Thymus (tissue), 11 donors: ENCODE measurements at regions not wholly inside any gene's neighbourhood (a gene's known extent, or its start where the extent isn't known, plus 50 kb on each side); places are given as distances from the start of the nearest gene placed in this dataset.
A peak's percentile ranks its signal among the peaks of the same experiment; 100 is the strongest.

ENCODE experiments used
- DNase-seq, 9 donors: peaks; one replicate each; pipeline ENCODE4 v3.0.0-alpha.2; 2013; ENCODE audit warnings: low spot score in 9 of 9, low read depth in 6 of 9, missing footprints in 1 of 9
- H3K27ac ChIP-seq, 2 donors: one replicate each; pipeline ENCODE4 v1.5.1; 2013; ENCODE audit warnings: control low read depth in 1 of 2, low read depth in 1 of 2, low read length in 1 of 2, mild to moderate bottlenecking in 1 of 2, moderate library complexity in 1 of 2
- H3K27me3 ChIP-seq, 2 donors: one replicate each; pipeline ENCODE4 v1.5.1; 2013; ENCODE audit warnings: low read length in 1 of 2; ENCODE audit not compliant: control insufficient read depth in 2 of 2, insufficient read depth in 1 of 2
- H3K36me3 ChIP-seq, 2 donors: one replicate each; pipeline ENCODE4 v1.5.1; 2013; ENCODE audit warnings: low read length in 1 of 2, mild to moderate bottlenecking in 1 of 2, moderate library complexity in 1 of 2; ENCODE audit not compliant: control insufficient read depth in 2 of 2, insufficient read depth in 2 of 2
- H3K4me1 ChIP-seq, 2 donors: one replicate each; pipeline ENCODE4 v1.5.1; 2013; ENCODE audit warnings: low read length in 2 of 2; ENCODE audit not compliant: control insufficient read depth in 2 of 2, insufficient read depth in 2 of 2
- H3K4me3 ChIP-seq, 2 donors: one replicate each; pipeline ENCODE4 v1.5.1; 2013; ENCODE audit warnings: low read length in 2 of 2, control low read depth in 1 of 2, mild to moderate bottlenecking in 1 of 2
- H3K9me3 ChIP-seq, 2 donors: one replicate each; pipeline ENCODE4 v1.5.1; 2013; ENCODE audit warnings: low read length in 1 of 2, mild to moderate bottlenecking in 1 of 2; ENCODE audit not compliant: control insufficient read depth in 2 of 2, insufficient read depth in 1 of 2
- WGBS: extraction: QIAGEN DNeasy Blood & Tissue Kit; methylation state at CpG from one replicate; pipeline ENCODE4 v1.1.7; 2013; 5-methylcytosine and 5-hydroxymethylcytosine counted together
- donor health status: healthy.

DNA sequence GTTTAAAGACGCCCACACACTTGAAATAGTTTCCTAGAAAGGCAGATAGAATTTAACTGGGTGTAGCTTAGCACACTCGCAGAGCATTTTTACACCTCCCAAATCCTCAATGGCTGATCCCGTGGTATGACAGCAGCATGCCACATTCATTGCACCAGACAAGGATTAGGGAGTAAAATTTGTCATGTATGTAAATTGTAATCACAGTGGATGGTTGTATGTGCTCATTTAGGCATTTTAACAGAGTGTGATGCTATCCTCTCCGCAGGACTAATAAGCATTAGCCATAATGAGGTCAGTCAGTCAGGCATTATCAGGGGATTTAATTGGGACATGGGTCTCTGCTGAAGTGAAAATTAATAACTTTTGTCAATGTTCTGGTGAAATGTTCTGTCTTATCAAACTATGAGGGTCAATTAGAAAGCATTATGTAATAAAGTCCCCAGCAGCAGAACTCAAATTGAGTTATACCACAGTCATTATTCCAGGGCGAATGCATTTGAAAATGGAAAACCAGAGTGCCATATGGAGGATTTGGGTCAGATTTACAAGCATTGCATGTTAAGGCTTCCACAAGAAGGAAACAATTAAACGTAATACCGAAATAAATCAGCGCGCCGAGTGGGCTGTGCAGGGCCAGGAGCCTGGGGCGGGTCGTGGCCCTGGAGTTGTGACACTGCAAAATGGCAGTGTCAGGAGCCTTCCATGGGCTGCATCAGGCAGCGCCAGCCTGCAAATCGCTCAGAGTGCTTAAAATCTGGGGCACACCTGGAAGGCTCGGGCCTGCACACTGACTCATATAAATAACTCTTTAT lies 602.2 kb downstream of the BNC2 start:
- Histone ChIP-seq H3K27ac (no peak overlapping the region), H3K27me3 (no peaks in the 10 kb centered on the region), H3K4me3 (no peak overlapping the region), H3K9me3 (peaks cover 0 to 3% of the 10 kb centered on the region in 2 donors), H3K36me3 (no peaks in the 10 kb centered on the region), H3K4me1 (peaks cover 0 to 7% of the 10 kb centered on the region in 2 donors)
- 96% methylated on average over 15 of the region's 15 CpGs for WGBS
- no peak for DNase-seq

- DNase-seq: no peak
- Histone ChIP-seq H3K27ac (no peak overlapping the region), H3K27me3 (no peaks in the 10 kb centered on the region), H3K4me1 (peaks cover 0 to 7% of the 10 kb centered on the region in 2 donors), H3K9me3 (no peaks in the 10 kb centered on the region), H3K4me3 (no peak overlapping the region), H3K36me3 (no peaks in the 10 kb centered on the region)
- 87% methylated on average over 9 of the region's 9 CpGs for WGBS
Measured at GRCh38 chr9:16271967-16272366, 598.5 kb downstream of the BNC2 start.

DNA sequence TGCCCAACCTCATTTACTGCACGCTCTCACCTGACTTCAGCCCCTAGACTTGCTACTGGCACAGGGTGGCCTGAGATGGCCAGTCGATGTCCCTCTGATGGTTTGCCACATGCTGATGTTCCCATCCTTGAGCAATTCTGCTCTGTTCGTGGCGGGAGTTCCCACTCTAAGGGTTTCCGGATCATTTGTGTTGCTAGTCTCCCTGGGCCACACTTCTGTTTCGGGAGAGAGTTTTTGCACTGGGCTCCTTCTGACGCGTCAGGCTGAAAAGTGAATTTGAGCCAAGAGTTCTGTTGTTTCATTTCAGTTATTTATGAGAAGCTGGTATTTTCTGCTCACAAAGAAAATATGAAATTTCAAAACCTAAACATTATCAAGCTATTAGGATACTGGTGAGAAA lies 597.7 kb downstream of the BNC2 start:
- 98% methylated on average over 8 of the region's 8 CpGs for WGBS
- Histone ChIP-seq H3K27ac (no peak overlapping the region), H3K4me3 (no peak overlapping the region), H3K27me3 (no peaks in the 10 kb centered on the region), H3K4me1 (peaks cover 0 to 5% of the 10 kb centered on the region in 2 donors), H3K36me3 (no peaks in the 10 kb centered on the region), H3K9me3 (no peaks in the 10 kb centered on the region)
- DNase-seq: no peak

- H3K27me3 ChIP-seq: no peaks in the 10 kb centered on the region
- no peak overlapping the region for H3K27ac ChIP-seq
- H3K4me1 ChIP-seq: peaks cover 0 to 7% of the 10 kb centered on the region in 2 donors
- no peak for DNase-seq
- H3K9me3 ChIP-seq: no peaks in the 10 kb centered on the region
- 95% methylated on average over 15 of the region's 15 CpGs for WGBS
- no peaks in the 10 kb centered on the region for H3K36me3 ChIP-seq
- no peak overlapping the region for H3K4me3 ChIP-seq
Measured at GRCh38 chr9:16275795-16276624, 594.5 kb downstream of the BNC2 start.

DNA sequence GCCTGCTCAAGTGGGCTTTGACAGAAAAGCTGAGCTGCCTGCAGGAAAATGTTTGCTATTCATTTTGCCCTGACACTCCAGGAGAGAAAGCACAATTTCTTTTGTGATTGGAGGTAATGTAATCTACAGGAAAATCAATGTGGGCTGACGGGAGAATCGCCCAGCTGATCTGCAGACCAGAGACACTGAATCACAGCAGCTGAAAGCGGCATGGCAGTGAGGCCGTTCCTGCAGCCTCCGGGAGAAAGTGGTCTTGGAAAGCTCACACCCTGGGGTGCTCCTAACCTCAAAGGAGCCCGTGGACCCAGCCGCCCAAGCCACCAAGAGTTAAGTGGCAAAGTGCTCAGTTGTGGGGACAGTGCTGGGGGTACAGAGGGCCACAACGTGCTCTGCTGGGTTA lies 593.6 kb downstream of the BNC2 start:
- H3K4me1 ChIP-seq: peaks cover 0 to 7% of the 10 kb centered on the region in 2 donors
- no peaks in the 10 kb centered on the region for H3K27me3 ChIP-seq
- H3K27ac ChIP-seq: no peak overlapping the region
- H3K4me3 ChIP-seq: no peak overlapping the region
- no peaks in the 10 kb centered on the region for H3K36me3 ChIP-seq
- DNase-seq: no peak
- no peaks in the 10 kb centered on the region for H3K9me3 ChIP-seq
- 93% methylated on average over 8 of the region's 8 CpGs for WGBS

- Histone ChIP-seq H3K4me1 (peaks cover 0 to 7% of the 10 kb centered on the region in 2 donors), H3K36me3 (no peaks in the 10 kb centered on the region), H3K27me3 (no peaks in the 10 kb centered on the region), H3K27ac (no peak overlapping the region), H3K9me3 (no peaks in the 10 kb centered on the region), H3K4me3 (no peak overlapping the region)
- DNase-seq: peak in 2 of 9 donors; percentile 17 to 49
- 96% methylated on average over 8 of the region's 8 CpGs for WGBS
Measured at GRCh38 chr9:16277471-16277960, 593.0 kb downstream of the BNC2 start.

DNA sequence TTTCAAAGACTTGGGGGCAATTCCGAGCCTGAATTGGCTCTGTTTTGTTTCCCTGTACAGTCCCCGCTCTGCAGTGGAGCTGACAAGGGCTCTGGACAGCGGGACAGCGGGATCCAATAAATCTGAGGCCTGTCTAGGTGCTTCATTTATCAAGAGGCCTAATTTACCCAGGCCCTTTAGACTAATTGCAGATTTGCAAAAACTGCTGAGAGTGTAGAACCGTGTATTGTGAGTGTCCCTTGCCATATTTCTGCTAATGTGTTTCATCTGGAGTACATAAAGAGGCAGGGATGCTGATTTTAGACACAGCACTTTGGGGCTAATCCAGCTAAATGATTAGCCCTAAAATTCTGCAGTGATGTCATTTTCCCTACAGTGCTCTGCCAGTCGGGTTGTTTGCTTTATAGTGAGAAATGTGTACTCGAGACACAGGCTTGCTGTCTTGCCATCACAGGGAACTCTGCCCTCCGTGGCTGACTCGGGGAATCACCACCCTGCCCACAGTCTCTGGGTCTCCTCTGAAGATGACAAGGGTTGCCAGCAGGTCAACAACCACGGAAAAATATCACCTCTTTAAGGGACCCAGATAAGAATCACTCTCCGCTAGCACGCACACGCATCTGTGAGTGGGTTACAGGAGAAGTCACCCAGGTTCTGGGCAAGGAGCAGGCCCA lies 592.0 kb downstream of the BNC2 start:
- 94% methylated on average over 13 of the region's 13 CpGs for WGBS
- H3K9me3 ChIP-seq: no peaks in the 10 kb centered on the region
- no peaks in the 10 kb centered on the region for H3K36me3 ChIP-seq
- DNase-seq: no peak
- peaks cover 0 to 7% of the 10 kb centered on the region in 2 donors for H3K4me1 ChIP-seq
- H3K27ac ChIP-seq: no peak overlapping the region
- H3K4me3 ChIP-seq: no peak overlapping the region
- H3K27me3 ChIP-seq: no peaks in the 10 kb centered on the region

- Histone ChIP-seq H3K27ac (no peak overlapping the region), H3K4me1 (peaks cover 0 to 7% of the 10 kb centered on the region in 2 donors), H3K36me3 (no peaks in the 10 kb centered on the region), H3K4me3 (no peak overlapping the region), H3K27me3 (no peaks in the 10 kb centered on the region), H3K9me3 (peaks cover 0 to 12% of the 10 kb centered on the region in 2 donors)
- DNase-seq: no peak
- WGBS: 95% methylated on average over 5 of the region's 5 CpGs
Measured at GRCh38 chr9:16281707-16282106, 588.8 kb downstream of the BNC2 start.
